Spleen (tissue), 11 donors: ENCODE measurements at regions not wholly inside any gene's neighbourhood (a gene's known extent, or its start where the extent isn't known, plus 50 kb on each side); places are given as distances from the start of the nearest gene placed in this dataset.

Experiments used
- DNase-seq: peaks from one replicate; pipeline ENCODE4 v3.0.0-alpha.2; 2020
- H3K27ac ChIP-seq, 8 donors: fragments of 200-600 bp; sonication (generic) in 7 of 8; 1 replicate in 4 of 8; 2 replicates in 4 of 8; pipeline versions ENCODE4 v1.5.0 to v1.8.0; 2016 to 2021; ENCODE audit warnings: inconsistent platforms in 4 of 8, mild to moderate bottlenecking in 4 of 8, moderate library complexity in 1 of 8
- H3K27me3 ChIP-seq, 7 donors: fragments of 200-600 bp; sonication (generic) in 6 of 7; replicated peaks in 1 of 7; 1 replicate in 4 of 7; 2 replicates in 3 of 7; pipeline versions ENCODE4 v1.5.0 to v1.8.0; 2016 to 2021; ENCODE audit warnings: inconsistent platforms in 3 of 7, mild to moderate bottlenecking in 1 of 7
- H3K36me3 ChIP-seq, 6 donors: fragments of 200-600 bp; sonication (generic) in 5 of 6; 1 replicate in 4 of 6; 2 replicates in 2 of 6; pipeline versions ENCODE4 v1.5.0 to v1.8.0; 2016 to 2021; ENCODE audit warnings: inconsistent platforms in 2 of 6
- H3K4me1 ChIP-seq, 6 donors: fragments of 200-600 bp; sonication (generic) in 5 of 6; 1 replicate in 3 of 6; 2 replicates in 3 of 6; pipeline versions ENCODE4 v1.5.0 to v1.8.0; 2016 to 2021; ENCODE audit warnings: inconsistent platforms in 3 of 6
- H3K4me3 ChIP-seq, 8 donors: fragments of 200-600 bp; sonication (generic) in 7 of 8; 1 replicate in 4 of 8; 2 replicates in 4 of 8; pipeline versions ENCODE4 v1.5.0 to v1.8.0; 2016 to 2021; ENCODE audit warnings: inconsistent platforms in 4 of 8, mild to moderate bottlenecking in 4 of 8, moderate library complexity in 2 of 8
- H3K9me3 ChIP-seq, 8 donors: fragments of 200-600 bp; sonication (generic) in 7 of 8; 1 replicate in 4 of 8; 2 replicates in 4 of 8; pipeline versions ENCODE4 v1.5.0 to v1.8.0; 2016 to 2021; ENCODE audit warnings: inconsistent platforms in 4 of 8
- POLR2A ChIP-seq, 3 donors: fragments of 450-650 bp; IDR thresholded peaks; one replicate each; pipeline ENCODE4 v1.5.1; 2017; ENCODE audit warnings: antibody characterized with exemption in 3 of 3, mild to moderate bottlenecking in 1 of 3
- POLR2AphosphoS5 ChIP-seq, 3 donors: sonication (generic); formaldehyde crosslinking; IDR thresholded peaks; one replicate each; pipeline ENCODE4 v1.5.1; 2017; ENCODE audit warnings: antibody characterized with exemption in 3 of 3
- whole genome bisulfite sequencing, 5 donors: extraction: QIAGEN DNeasy Blood & Tissue Kit in 3 of 5; methylation state at CpG; one replicate each; pipeline versions ENCODE4 v1.1.5 to v1.1.7; 2013 to 2018; 5-methylcytosine and 5-hydroxymethylcytosine counted together
- intact Hi-C: fragments of 100-400 bp; cut with DNase I; formaldehyde crosslinking; loops from one replicate; pipeline ENCODE4 v1.15.0; 2023; ENCODE audit warnings: low total_unique reads
- TF ChIP-seq, protein P1 (sequence below), 11 experiments: fragments of 200-600 bp in 7 of 11; fragments of 450-650 bp in 4 of 11; sonication (generic) in 4 of 11; IDR thresholded peaks in 8 of 11; conservative IDR thresholded peaks in 3 of 11; 1 replicate in 7 of 11; 2 replicates in 4 of 11; pipeline versions ENCODE4 v1.4.0 to v1.8.0; 2016 to 2021; ENCODE audit warnings: antibody characterized with exemption in 11 of 11, inconsistent platforms in 4 of 11, mild to moderate bottlenecking in 1 of 11
- donor health status: healthy with polysubstance abuse.
- donor health status: DM: no; HTN: no; CAD: no; lungs with moderate emphysema.
- donor health status: DM: no; HTN: no; CAD: no.
- donor health status: Bipolar disorder and iron deficiency.
- donor health status: healthy.
- donor health status: DM: no; HTN: no; CAD: no.
- donor health status: DM: yes; HTN: yes; CAD: no.

DNA sequence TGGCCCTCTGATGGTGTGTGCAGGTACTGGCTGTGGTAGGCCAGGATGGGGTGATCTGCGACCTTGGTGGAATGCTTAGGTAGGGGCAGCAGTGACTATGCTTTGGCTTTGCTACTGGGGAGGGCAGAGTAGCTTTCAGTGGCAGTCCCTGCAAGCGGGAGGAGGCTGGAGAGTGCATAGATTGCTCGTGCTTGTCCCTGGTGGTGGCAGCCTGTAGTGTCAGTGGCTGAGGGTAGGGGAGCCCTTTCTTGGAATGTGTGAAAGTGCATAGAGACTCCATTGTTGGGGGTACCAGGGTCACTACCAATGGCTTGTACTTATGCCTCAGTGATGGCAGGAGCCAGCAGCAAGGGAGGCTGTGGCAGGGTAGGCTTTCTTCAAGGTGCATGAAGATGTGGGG is 582.6 kb downstream of the MRPL39 start:
- Histone ChIP-seq H3K36me3 (no peaks in the 10 kb centered on the region), H3K27me3 (no peaks in the 10 kb centered on the region), H3K4me3 (no peak overlapping the region), H3K4me1 (no peaks in the 10 kb centered on the region), H3K9me3 (peaks cover 0 to 4% (median 0%) of the 10 kb centered on the region in 8 donors), H3K27ac (no peak overlapping the region)
- 78 to 89% (median 86%) methylated on average over 3 of the region's 3 CpGs for WGBS, 5 donors
- intact Hi-C loops, result no loop called here
- TF ChIP-seq POLR2A (IDR thresholded peaks at IDR 0.05) (no peak), POLR2AphosphoS5 (IDR thresholded peaks at IDR 0.05) (no peak)
- TF ChIP-seq, protein P1, sequence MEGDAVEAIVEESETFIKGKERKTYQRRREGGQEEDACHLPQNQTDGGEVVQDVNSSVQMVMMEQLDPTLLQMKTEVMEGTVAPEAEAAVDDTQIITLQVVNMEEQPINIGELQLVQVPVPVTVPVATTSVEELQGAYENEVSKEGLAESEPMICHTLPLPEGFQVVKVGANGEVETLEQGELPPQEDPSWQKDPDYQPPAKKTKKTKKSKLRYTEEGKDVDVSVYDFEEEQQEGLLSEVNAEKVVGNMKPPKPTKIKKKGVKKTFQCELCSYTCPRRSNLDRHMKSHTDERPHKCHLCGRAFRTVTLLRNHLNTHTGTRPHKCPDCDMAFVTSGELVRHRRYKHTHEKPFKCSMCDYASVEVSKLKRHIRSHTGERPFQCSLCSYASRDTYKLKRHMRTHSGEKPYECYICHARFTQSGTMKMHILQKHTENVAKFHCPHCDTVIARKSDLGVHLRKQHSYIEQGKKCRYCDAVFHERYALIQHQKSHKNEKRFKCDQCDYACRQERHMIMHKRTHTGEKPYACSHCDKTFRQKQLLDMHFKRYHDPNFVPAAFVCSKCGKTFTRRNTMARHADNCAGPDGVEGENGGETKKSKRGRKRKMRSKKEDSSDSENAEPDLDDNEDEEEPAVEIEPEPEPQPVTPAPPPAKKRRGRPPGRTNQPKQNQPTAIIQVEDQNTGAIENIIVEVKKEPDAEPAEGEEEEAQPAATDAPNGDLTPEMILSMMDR (IDR thresholded peaks at IDR 0.05 in 8 of 11, conservative IDR thresholded peaks at IDR 0.05 in 3 of 11), result no peak
- DNase-seq, result no peak

DNA sequence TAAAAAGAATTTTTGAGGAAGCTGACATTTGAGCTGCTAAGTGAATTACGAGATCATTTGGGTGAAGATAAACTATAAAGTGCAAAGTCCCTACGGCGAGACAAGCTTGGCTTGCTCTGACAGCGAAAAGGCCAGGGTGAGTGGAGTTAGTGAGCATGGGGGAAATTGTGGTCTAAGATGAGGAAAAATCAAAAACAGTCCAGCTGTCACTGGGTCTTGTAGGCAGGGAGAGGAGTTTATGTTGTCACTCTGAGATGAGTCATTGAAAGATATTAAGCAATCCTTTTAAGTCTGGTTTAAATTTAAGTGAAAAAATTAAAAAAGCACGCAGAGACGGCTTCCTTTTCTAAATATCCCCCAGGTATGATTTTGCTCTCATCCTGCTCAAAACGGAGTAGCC is 601.9 kb downstream of the MRPL39 start:
- H3K4me1 ChIP-seq, result no peaks in the 10 kb centered on the region
- no peaks in the 10 kb centered on the region for H3K36me3 ChIP-seq
- TF ChIP-seq, protein P1 (IDR thresholded peaks at IDR 0.05 in 8 of 11, conservative IDR thresholded peaks at IDR 0.05 in 3 of 11), result no peak
- TF ChIP-seq POLR2A (IDR thresholded peaks at IDR 0.05), result no peak
- TF ChIP-seq POLR2AphosphoS5 (IDR thresholded peaks at IDR 0.05), result no peak
- H3K9me3 ChIP-seq, result peaks cover 0 to 13% (median 0%) of the 10 kb centered on the region in 8 donors
- WGBS, 5 donors, result 76 to 90% (median 83%) methylated on average over 7 of the region's 7 CpGs
- intact Hi-C loops, result no loop called here
- H3K4me3 ChIP-seq, result no peak overlapping the region
- H3K27me3 ChIP-seq, result no peaks in the 10 kb centered on the region
- H3K27ac ChIP-seq, result no peak overlapping the region
- DNase-seq, result no peak

DNA sequence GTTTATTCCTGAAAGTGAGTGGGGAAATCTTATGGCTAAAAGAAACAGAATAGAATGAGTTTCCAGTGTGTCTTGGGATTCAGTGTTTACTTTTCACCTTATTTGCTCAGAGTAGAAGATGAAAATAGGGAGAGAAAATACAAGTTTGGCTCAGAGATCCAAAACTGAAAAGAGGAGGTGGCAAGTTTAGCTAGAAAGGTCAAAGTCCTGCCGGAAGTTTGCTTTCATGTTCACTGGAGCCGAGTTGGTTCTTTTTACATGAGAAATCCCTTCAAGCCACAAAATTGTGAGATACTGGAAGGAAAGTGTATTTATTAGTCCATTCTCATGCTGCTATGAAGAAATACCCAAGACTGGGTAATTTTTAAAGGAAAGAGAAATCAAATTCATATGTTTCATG is 604.6 kb downstream of the MRPL39 start:
- Histone ChIP-seq H3K9me3 (peaks cover 0 to 13% (median 0%) of the 10 kb centered on the region in 8 donors), H3K36me3 (no peaks in the 10 kb centered on the region), H3K4me1 (no peaks in the 10 kb centered on the region), H3K27ac (no peak overlapping the region), H3K27me3 (no peaks in the 10 kb centered on the region), H3K4me3 (no peak overlapping the region)
- TF ChIP-seq POLR2AphosphoS5 (IDR thresholded peaks at IDR 0.05), result no peak
- no peak for TF ChIP-seq POLR2A (IDR thresholded peaks at IDR 0.05)
- TF ChIP-seq, protein P1 (IDR thresholded peaks at IDR 0.05 in 8 of 11, conservative IDR thresholded peaks at IDR 0.05 in 3 of 11), result no peak
- DNase-seq, result no peak
- intact Hi-C loops, result no loop called here
- WGBS, 5 donors, result 69 to 83% (median 77%) methylated on average over 2 of the region's 2 CpGs

DNA sequence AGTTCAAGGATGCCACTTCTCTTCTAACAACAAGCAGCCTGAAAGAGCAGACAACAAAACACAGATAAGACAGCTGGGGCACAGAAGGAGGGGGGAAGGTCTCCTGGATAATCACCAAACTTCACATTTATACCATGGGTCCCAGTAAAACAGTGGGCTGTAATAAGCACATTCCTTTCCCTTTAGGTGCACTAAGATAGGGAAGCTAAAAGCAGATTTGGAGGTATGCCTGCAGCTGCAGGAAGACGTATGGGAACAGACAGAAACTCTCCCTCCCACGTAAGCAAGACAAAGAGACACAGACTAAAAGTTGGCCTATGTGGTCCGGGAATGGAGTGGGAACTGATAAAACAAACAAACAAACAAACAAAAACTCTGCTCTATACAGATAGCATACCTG is 612.1 kb downstream of the MRPL39 start:
- Histone ChIP-seq H3K36me3 (no peaks in the 10 kb centered on the region), H3K4me3 (no peak overlapping the region), H3K4me1 (no peaks in the 10 kb centered on the region), H3K9me3 (peaks cover 0 to 9% (median 0%) of the 10 kb centered on the region in 8 donors), H3K27me3 (no peaks in the 10 kb centered on the region), H3K27ac (no peak overlapping the region)
- WGBS, 5 donors, result 19 to 34% (median 27%) methylated on average over 3 of the region's 3 CpGs
- TF ChIP-seq, protein P1 (IDR thresholded peaks at IDR 0.05 in 8 of 11, conservative IDR thresholded peaks at IDR 0.05 in 3 of 11), result no peak
- TF ChIP-seq POLR2AphosphoS5 (IDR thresholded peaks at IDR 0.05) (no peak), POLR2A (IDR thresholded peaks at IDR 0.05) (no peak)
- no peak for DNase-seq
- intact Hi-C loops, result no loop called here
